GM12875 (cell line): ENCODE measurements at regions not wholly inside any gene's neighbourhood (a gene's known extent, or its start where the extent isn't known, plus 50 kb on each side); places are given as distances from the start of the nearest gene placed in this dataset.
"Not testable (repeated sequence)": the region's sequence is repeated elsewhere in the genome, so short reads cannot be mapped to it uniquely, and the experiment has no call there.

ENCODE experiments used
- H3K4me3 ChIP-seq: one replicate; pipeline ENCODE4 v1.5.1; 2011; ENCODE audit warnings: low read depth, low read length, control low read depth
- TF ChIP-seq, protein P1 (sequence below): IDR thresholded peaks from 2 replicates; pipeline ENCODE4 v1.5.1; 2011; ENCODE audit warnings: low read depth, mild to moderate bottlenecking, control low read depth, inconsistent platforms, low read length, moderate library complexity, borderline replicate concordance; ENCODE audit not compliant: insufficient read depth

DNA sequence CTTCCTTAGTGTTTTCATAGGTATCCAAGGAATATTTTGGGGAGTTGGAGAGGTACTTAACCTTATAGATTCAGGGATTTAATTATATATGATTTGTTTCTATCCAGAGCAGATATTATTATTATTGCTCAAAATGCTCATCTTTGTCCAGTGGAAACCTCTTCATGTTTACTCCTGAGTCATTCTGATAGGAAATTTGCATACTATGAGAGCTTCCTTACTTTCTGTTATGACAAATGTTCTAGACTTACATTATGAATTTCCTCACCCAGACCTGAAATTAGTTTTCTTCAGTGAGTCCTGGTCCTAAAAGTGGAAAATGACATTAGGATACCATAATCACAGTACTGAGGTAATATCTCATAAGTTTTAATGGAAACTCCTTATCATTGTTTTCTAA lies 57.5 kb upstream of the PLPPR5 start:
- TF ChIP-seq, protein P1, sequence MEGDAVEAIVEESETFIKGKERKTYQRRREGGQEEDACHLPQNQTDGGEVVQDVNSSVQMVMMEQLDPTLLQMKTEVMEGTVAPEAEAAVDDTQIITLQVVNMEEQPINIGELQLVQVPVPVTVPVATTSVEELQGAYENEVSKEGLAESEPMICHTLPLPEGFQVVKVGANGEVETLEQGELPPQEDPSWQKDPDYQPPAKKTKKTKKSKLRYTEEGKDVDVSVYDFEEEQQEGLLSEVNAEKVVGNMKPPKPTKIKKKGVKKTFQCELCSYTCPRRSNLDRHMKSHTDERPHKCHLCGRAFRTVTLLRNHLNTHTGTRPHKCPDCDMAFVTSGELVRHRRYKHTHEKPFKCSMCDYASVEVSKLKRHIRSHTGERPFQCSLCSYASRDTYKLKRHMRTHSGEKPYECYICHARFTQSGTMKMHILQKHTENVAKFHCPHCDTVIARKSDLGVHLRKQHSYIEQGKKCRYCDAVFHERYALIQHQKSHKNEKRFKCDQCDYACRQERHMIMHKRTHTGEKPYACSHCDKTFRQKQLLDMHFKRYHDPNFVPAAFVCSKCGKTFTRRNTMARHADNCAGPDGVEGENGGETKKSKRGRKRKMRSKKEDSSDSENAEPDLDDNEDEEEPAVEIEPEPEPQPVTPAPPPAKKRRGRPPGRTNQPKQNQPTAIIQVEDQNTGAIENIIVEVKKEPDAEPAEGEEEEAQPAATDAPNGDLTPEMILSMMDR, result no peak
- H3K4me3 ChIP-seq, result no peak overlapping the region

DNA sequence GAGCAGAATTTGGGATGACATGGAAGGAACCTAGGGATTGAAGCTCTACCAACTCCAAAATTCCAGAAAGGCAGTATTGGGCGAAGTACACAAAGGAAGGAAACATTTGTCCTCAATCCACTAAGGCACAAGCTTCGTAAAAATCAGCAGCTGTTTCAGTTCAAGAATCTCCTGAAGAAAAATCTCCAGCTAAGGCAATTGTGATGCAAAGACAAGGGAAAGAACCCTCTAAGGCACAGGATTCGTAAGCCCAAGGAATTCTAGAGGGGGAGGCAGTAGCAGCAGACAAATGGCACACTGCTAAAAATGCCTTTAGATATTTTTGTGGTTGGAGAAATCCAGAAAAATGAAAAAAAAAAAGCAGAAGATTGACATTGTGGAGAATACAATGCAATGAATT lies 64.5 kb upstream of the PLPPR5 start:
- H3K4me3 ChIP-seq, result no peak overlapping the region

DNA sequence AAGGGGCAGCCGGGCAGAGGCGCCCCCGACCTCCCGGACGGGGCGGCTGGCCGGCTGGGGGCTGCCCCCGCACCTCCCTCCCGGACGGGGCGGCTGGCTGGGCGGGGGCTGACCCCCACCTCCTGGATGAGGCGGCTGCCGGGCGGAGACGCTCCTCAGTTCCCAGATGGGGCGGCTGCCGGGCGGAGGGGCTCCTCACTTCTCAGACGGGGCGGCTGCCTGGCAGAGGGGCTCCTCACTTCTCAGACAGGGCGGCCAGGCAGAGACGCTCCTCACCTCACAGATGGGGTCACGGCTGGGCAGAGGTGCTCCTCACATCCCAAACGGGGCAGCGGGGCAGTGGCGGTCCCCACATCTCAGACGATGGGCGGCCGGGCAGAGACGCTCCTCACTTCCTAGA lies 73.9 kb upstream of the PLPPR5 start:
- not testable (repeated sequence) for H3K4me3 ChIP-seq

More for the DNA sequence above, 64.5 kb upstream of the PLPPR5 start:
- TF ChIP-seq, protein P1, result no peak

DNA sequence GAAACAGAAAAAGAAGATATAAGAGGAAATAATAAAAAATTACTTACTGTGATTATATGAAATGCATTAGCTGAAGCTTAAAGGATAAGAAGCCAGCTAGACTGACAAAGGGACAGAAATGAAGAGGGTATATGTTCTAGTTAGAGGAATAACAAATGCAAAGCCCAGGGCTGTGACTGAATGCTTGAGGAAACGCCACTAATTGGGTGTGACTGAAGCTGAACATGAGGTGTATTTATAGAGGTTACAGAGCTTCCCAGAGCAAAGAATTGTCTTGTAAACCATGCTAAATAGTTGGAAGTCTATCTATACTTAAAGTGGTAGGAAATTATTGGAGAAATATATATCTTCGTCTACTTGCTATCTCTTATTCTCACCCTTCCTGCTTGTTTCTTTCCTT lies 77.7 kb upstream of the PLPPR5 start:
- TF ChIP-seq, protein P1, result no peak
- H3K4me3 ChIP-seq, result no peak overlapping the region

DNA sequence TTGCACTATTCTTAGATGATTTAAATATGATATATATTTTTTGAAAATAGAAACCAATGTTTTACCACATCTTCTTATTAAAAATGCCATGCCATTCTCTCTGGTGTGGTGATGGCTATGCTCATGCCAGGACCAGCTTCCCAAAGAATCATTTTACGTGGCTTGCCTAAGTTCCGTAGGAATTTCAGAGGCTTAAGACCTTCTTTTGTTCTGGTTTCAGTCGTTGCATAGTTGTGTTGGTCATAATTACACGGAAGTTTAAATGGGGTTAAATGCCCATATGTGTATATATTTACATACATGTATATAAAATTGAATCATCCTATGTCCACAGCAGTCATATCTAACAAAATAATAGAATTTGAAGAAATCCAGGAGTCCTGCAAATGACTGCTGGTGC lies 78.7 kb upstream of the PLPPR5 start:
- TF ChIP-seq, protein P1, result no peak
- H3K4me3 ChIP-seq, result no peak overlapping the region

DNA sequence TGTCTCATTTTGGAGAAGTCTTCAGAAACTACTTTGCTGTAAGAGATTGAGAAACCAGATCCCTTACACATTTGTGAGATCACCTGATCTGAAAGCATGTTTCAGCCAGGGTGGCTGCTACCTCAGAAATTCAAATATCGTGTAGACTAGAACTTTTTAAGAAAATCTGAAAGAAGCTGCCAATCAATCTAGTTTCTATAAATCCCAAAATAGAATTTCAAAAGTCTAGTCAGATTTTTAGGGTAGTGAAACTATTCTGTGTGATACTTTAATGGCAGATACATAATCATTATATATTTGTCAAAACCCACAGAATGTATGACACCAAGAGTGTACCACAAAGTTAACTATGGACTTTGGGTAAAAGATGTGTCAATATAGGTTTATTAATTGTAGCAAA lies 79.9 kb upstream of the PLPPR5 start:
- TF ChIP-seq, protein P1, result no peak
- no peak overlapping the region for H3K4me3 ChIP-seq

DNA sequence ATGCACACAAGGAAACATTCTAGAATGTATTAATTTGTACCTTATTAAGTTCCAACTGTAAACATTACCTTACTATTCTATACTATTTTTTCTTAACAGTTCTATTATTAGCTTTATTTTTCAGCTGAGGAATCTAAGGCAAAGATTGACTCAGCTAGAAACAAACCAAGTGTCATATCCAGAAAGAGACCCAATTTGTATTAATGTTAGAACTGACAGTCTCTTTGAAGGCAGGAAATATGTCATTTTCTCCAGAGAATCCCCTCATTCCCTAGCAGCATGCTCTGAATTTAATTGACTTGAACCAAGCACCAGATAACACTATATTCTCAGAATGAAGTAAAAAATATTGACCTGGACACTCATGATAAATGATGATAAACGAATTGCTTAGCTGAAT lies 81.4 kb upstream of the PLPPR5 start:
- H3K4me3 ChIP-seq, result no peak overlapping the region
- TF ChIP-seq, protein P1, result no peak

DNA sequence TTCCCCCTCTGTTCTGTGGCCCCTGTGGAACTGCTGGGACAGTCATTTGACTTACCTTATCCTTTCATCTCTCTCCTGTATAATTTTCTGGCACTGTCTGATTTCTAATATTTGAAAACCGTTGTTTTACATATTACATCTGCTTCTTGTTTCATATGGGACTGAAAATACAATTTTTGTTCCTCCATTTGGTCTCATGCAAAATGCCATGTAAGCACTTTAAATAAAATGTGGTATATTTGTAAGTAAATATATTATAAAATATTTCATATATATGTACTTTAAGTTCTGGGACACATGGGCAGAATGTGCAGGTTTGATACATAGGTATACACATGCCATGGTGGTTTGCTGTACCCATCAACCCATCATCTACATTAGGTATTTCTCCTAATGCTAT lies 93.9 kb upstream of the PLPPR5 start:
- TF ChIP-seq, protein P1, result no peak
- no peak overlapping the region for H3K4me3 ChIP-seq
